H1 (cell line): ENCODE measurements at regions not wholly inside any gene's neighbourhood (a gene's known extent, or its start where the extent isn't known, plus 50 kb on each side); places are given as distances from the start of the nearest gene placed in this dataset.

Experiments
- CTCF ChIA-PET: fragments of 300-600 bp; sonication (Branson Sonifier 250); formaldehyde crosslinking; loops from one replicate; lab custom pipeline; 2021; ENCODE audit not compliant: partially characterized antibody; lab: Charles Lee
- POLR2A ChIA-PET: fragments of 300-600 bp; sonication (Branson Sonifier 250); formaldehyde crosslinking; loops from one replicate; lab custom pipeline; 2021; ENCODE audit warnings: inconsistent platforms; ENCODE audit not compliant: partially characterized antibody; lab: Charles Lee
- DNase-seq, 2 experiments: peaks; one replicate each; pipeline versions ENCODE4 v3.0.0 to v3.0.0-alpha.2; 2010 to 2022; ENCODE audit warnings: low spot score in 2 of 2, low read depth in 1 of 2, mixed read lengths in 1 of 2
- FAIRE-seq: peaks from 2 replicates; lab custom pipeline; 2011; peaks lifted over from hg19 to GRCh38; lab: Jason Lieb, UNC
- H2AFZ ChIP-seq: 2 replicates; pipeline ENCODE4 v1.8.1; 2012; ENCODE audit warnings: low read length, inconsistent platforms
- H2AK5ac ChIP-seq: 2 replicates; pipeline ENCODE4 v1.6.1; 2013; ENCODE audit warnings: low read depth, low read length
- H2BK120ac ChIP-seq: replicated peaks from 2 replicates; pipeline ENCODE3; 2013; ENCODE audit warnings: low read depth, low read length, inconsistent platforms
- H2BK12ac ChIP-seq: 2 replicates; pipeline ENCODE4 v1.6.1; 2013; ENCODE audit warnings: low read depth, low read length
- H2BK15ac ChIP-seq: 2 replicates; pipeline ENCODE4 v1.6.1; 2013; ENCODE audit warnings: low read length
- H2BK20ac ChIP-seq: 2 replicates; pipeline ENCODE4 v1.6.1; 2013; ENCODE audit warnings: low read length
- H2BK5ac ChIP-seq: 2 replicates; pipeline ENCODE4 v1.6.1; 2013; ENCODE audit warnings: low read depth, low read length
- H3K14ac ChIP-seq: 2 replicates; pipeline ENCODE4 v1.6.1; 2013; ENCODE audit warnings: inconsistent platforms; ENCODE audit not compliant: insufficient read length
- H3K18ac ChIP-seq: 2 replicates; pipeline ENCODE4 v1.6.1; 2013; ENCODE audit warnings: low read length; ENCODE audit errors: extremely low read depth
- H3K23ac ChIP-seq: 2 replicates; pipeline ENCODE4 v1.6.1; 2013; ENCODE audit warnings: inconsistent platforms; ENCODE audit not compliant: insufficient read length
- H3K23me2 ChIP-seq: 2 replicates; pipeline ENCODE4 v1.6.1; 2013; ENCODE audit warnings: low read depth, low read length
- H3K27ac ChIP-seq: 2 replicates; pipeline ENCODE4 v1.6.1; 2011; ENCODE audit warnings: low read depth, low read length, inconsistent platforms
- H3K27me3 ChIP-seq, 4 experiments: replicated peaks in 1 of 4; 1 replicate in 1 of 4; 2 replicates in 3 of 4; pipeline versions ENCODE4 v1.6.1 to v1.8.1; 2011 to 2013; ENCODE audit warnings: low read length in 3 of 4, mild to moderate bottlenecking in 3 of 4, inconsistent platforms in 2 of 4, mixed read lengths in 2 of 4, moderate library complexity in 1 of 4; ENCODE audit not compliant: control insufficient read depth in 3 of 4, insufficient read depth in 3 of 4; ENCODE audit errors: extremely low read depth in 1 of 4
- H3K36me3 ChIP-seq, 4 experiments: 2 replicates each; pipeline versions ENCODE4 v1.6.1 to v1.8.1; 2011 to 2013; ENCODE audit warnings: mild to moderate bottlenecking in 4 of 4, low read length in 3 of 4, moderate library complexity in 2 of 4, control low read depth in 1 of 4, inconsistent platforms in 1 of 4; ENCODE audit not compliant: insufficient read depth in 4 of 4, control insufficient read depth in 2 of 4
- H3K4ac ChIP-seq: replicated peaks from 2 replicates; pipeline ENCODE3; 2013; ENCODE audit warnings: low read length, low read depth, mixed read lengths, inconsistent platforms; ENCODE audit not compliant: insufficient read length
- H3K4me1 ChIP-seq, 4 experiments: replicated peaks in 1 of 4; 1 replicate in 1 of 4; 2 replicates in 3 of 4; pipeline versions ENCODE4 v1.6.1 to v1.8.1; 2011 to 2013; ENCODE audit warnings: low read length in 3 of 4, inconsistent platforms in 2 of 4, mixed read lengths in 1 of 4; ENCODE audit not compliant: insufficient read depth in 4 of 4, control insufficient read depth in 3 of 4
- H3K4me2 ChIP-seq, 2 experiments: 2 replicates each; pipeline versions ENCODE4 v1.6.1 to v1.8.1; 2011 to 2013; ENCODE audit warnings: low read depth in 2 of 2, low read length in 2 of 2, control low read depth in 1 of 2, inconsistent platforms in 1 of 2, mild to moderate bottlenecking in 1 of 2; ENCODE audit not compliant: insufficient read depth in 1 of 2
- H3K4me3 ChIP-seq, 4 experiments: fragments of 200-600, 300-600 bp in 1 of 4; sonication (generic), shearing (Covaris generic), sonication (Bioruptor Twin) in 1 of 4; 2 replicates each; pipeline versions ENCODE4 v1.5.1 to v1.8.1; 2011 to 2016; ENCODE audit warnings: low read length in 4 of 4, low read depth in 3 of 4, control low read depth in 2 of 4, inconsistent platforms in 2 of 4, mild to moderate bottlenecking in 2 of 4, mixed read lengths in 1 of 4, moderate library complexity in 1 of 4; ENCODE audit not compliant: insufficient read depth in 2 of 4; ENCODE audit errors: extremely low read depth in 1 of 4
- H3K56ac ChIP-seq: replicated peaks from 2 replicates; pipeline ENCODE3; 2013; ENCODE audit warnings: low read depth, mild to moderate bottlenecking, mixed read lengths, low read length, inconsistent platforms; ENCODE audit not compliant: insufficient read length
- H3K79me1 ChIP-seq: 2 replicates; pipeline ENCODE4 v1.6.1; 2013; ENCODE audit warnings: low read depth, low read length, control low read depth
- H3K79me2 ChIP-seq, 2 experiments: 2 replicates each; pipeline versions ENCODE4 v1.6.1 to v1.8.1; 2012 to 2013; ENCODE audit warnings: low read length in 2 of 2, mild to moderate bottlenecking in 2 of 2, inconsistent platforms in 1 of 2; ENCODE audit not compliant: insufficient read depth in 2 of 2, control insufficient read depth in 1 of 2
- H3K9ac ChIP-seq, 4 experiments: replicated peaks in 1 of 4; 1 replicate in 1 of 4; 2 replicates in 3 of 4; pipeline versions ENCODE4 v1.6.1 to v1.8.1; 2011 to 2013; ENCODE audit warnings: low read depth in 3 of 4, low read length in 3 of 4, control low read depth in 2 of 4, mild to moderate bottlenecking in 2 of 4, moderate library complexity in 2 of 4, inconsistent platforms in 1 of 4; ENCODE audit errors: extremely low read depth in 1 of 4
- H3K9me3 ChIP-seq, 2 experiments: 2 replicates each; pipeline versions ENCODE4 v1.6.1 to v1.8.1; 2012 to 2013; ENCODE audit warnings: mild to moderate bottlenecking in 2 of 2, moderate library complexity in 2 of 2, control low read depth in 1 of 2, inconsistent platforms in 1 of 2, low read depth in 1 of 2, low read length in 1 of 2, mixed read lengths in 1 of 2; ENCODE audit not compliant: insufficient read depth in 2 of 2
- H4K20me1 ChIP-seq, 2 experiments: replicated peaks in 1 of 2; 2 replicates each; pipeline versions ENCODE3 to v1.8.1; 2011 to 2013; ENCODE audit warnings: inconsistent platforms in 2 of 2, low read length in 2 of 2, mild to moderate bottlenecking in 1 of 2; ENCODE audit not compliant: insufficient read depth in 2 of 2, control insufficient read depth in 1 of 2
- H4K5ac ChIP-seq: 2 replicates; pipeline ENCODE4 v1.6.1; 2013; ENCODE audit warnings: low read length, low read depth, mixed read lengths, inconsistent platforms; ENCODE audit not compliant: insufficient read length
- H4K8ac ChIP-seq: 2 replicates; pipeline ENCODE4 v1.8.0; 2013; ENCODE audit warnings: mild to moderate bottlenecking, moderate library complexity, low read length, inconsistent platforms; ENCODE audit not compliant: insufficient read depth; ENCODE audit errors: extremely low read depth
- H4K91ac ChIP-seq: replicated peaks from 2 replicates; pipeline ENCODE3; 2013; ENCODE audit warnings: low read length, mixed read lengths, inconsistent platforms; ENCODE audit not compliant: insufficient read length
- GABPA ChIP-seq: IDR thresholded peaks from 2 replicates; pipeline ENCODE4 v1.6.1; 2011; ENCODE audit warnings: mild to moderate bottlenecking, low read length, moderate library complexity, borderline replicate concordance; ENCODE audit not compliant: insufficient read depth
- WGBS, 2 experiments: shearing (Covaris generic) in 1 of 2; methylation state at CpG; one replicate each; pipeline versions ENCODE4 v1.1.6 to v1.1.7; 2013 to 2015; ENCODE audit warnings: low lambda C conversion rate in 2 of 2, mixed read lengths in 2 of 2, inconsistent platforms in 1 of 2, low coverage in 1 of 2, missing lambda C conversion rate in 1 of 2; ENCODE audit not compliant: insufficient replicate concordance in 2 of 2, insufficient coverage in 1 of 2, insufficient read length in 1 of 2; ENCODE audit errors: extremely low coverage in 1 of 2, missing lambda C conversion rate in 1 of 2; 5-methylcytosine and 5-hydroxymethylcytosine counted together
- TF ChIP-seq, protein P1 (sequence below), 3 experiments: IDR thresholded peaks; 1 replicate in 2 of 3; 2 replicates in 1 of 3; pipeline versions ENCODE4 v1.5.1 to v1.6.1; 2011; ENCODE audit warnings: low read length in 3 of 3, mild to moderate bottlenecking in 3 of 3, inconsistent platforms in 2 of 3, low read depth in 1 of 3, moderate library complexity in 1 of 3; ENCODE audit not compliant: insufficient read depth in 1 of 3; ENCODE audit errors: control extremely low read depth in 1 of 3

DNA sequence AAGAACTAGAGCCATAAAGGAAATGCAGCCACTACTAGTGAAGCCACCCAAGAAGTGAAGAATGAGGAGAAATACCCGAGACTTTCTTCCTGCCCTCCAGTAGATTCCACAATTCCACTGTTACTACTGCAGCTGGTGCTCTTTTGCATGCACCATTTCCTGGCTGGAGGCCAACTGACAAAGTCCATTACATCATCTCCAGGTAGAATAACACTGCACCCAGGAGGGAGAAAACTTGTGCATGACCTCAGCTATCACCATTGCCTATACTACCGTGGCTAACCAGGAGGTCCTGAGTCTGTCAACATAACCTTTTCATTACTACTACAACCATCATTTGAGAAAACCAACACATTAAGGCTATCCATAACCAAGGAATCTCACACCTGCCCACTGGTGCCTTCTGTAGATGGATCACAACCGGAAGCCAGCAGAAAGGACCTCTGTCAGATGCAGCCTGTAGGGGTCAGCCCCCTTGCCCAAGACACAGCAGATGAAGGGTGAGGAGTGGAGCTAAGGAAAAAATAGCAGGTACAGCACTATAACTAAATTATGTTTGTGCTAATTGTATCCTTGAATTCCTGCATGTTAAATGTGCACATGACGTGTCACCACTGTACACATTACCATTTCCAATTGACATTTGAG is 200.8 kb upstream of the C2CD4B start:
- no peak overlapping the region for H2AFZ ChIP-seq
- no peaks in the 10 kb centered on the region for H3K79me2 ChIP-seq
- no peak overlapping the region for H3K4me3 ChIP-seq
- no peaks in the 10 kb centered on the region for H4K20me1 ChIP-seq
- no peaks in the 10 kb centered on the region for H3K23me2 ChIP-seq
- no peak for DNase-seq
- WGBS, 2 experiments: 83% methylated on average over 4 of the region's 4 CpGs; no CpG with 5 or more reads in 1 of the 2 experiments
- H3K14ac ChIP-seq: no peak overlapping the region
- no peak for FAIRE-seq
- no peak overlapping the region for H2BK12ac ChIP-seq
- H4K8ac ChIP-seq: no peak overlapping the region; the same call in 1 of the 2 replicates
- no peak overlapping the region for H3K9ac ChIP-seq
- ChIA-PET POLR2A (no interaction called here), CTCF (interaction anchor here (0.6 to 1.1 kb wide), 3 partner anchors 87 to 963 kb away, joined by 3 read pairs; no protein-coding TSS in a partner anchor)
- no peak overlapping the region for H2AK5ac ChIP-seq
- no peak overlapping the region for H2BK120ac ChIP-seq
- no peak overlapping the region for H3K4me2 ChIP-seq
- no peak overlapping the region for H4K91ac ChIP-seq
- H3K27ac ChIP-seq: no peak overlapping the region
- no peak overlapping the region for H3K56ac ChIP-seq
- H3K4ac ChIP-seq: no peak overlapping the region
- no peaks in the 10 kb centered on the region for H3K27me3 ChIP-seq
- no peaks in the 10 kb centered on the region for H3K36me3 ChIP-seq
- H4K5ac ChIP-seq: no peak overlapping the region
- H3K9me3 ChIP-seq: no peaks in the 10 kb centered on the region
- H2BK15ac ChIP-seq: no peak overlapping the region
- no peak overlapping the region for H2BK20ac ChIP-seq
- TF ChIP-seq GABPA: no peak
- TF ChIP-seq, protein P1, sequence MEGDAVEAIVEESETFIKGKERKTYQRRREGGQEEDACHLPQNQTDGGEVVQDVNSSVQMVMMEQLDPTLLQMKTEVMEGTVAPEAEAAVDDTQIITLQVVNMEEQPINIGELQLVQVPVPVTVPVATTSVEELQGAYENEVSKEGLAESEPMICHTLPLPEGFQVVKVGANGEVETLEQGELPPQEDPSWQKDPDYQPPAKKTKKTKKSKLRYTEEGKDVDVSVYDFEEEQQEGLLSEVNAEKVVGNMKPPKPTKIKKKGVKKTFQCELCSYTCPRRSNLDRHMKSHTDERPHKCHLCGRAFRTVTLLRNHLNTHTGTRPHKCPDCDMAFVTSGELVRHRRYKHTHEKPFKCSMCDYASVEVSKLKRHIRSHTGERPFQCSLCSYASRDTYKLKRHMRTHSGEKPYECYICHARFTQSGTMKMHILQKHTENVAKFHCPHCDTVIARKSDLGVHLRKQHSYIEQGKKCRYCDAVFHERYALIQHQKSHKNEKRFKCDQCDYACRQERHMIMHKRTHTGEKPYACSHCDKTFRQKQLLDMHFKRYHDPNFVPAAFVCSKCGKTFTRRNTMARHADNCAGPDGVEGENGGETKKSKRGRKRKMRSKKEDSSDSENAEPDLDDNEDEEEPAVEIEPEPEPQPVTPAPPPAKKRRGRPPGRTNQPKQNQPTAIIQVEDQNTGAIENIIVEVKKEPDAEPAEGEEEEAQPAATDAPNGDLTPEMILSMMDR (IDR thresholded peaks at IDR 0.05; ENCODE audit: control extremely low read depth in 1 of 3, insufficient read depth in 1 of 3, low read depth in 1 of 3, low read length in 3 of 3): peak in 1 of 3 experiments; percentile 7; a peak in 1 of 4 replicates
- no peak overlapping the region for H3K18ac ChIP-seq
- H3K79me1 ChIP-seq: no peaks in the 10 kb centered on the region
- H3K4me1 ChIP-seq: no peaks in the 10 kb centered on the region
- H2BK5ac ChIP-seq: no peak overlapping the region
- H3K23ac ChIP-seq: no peak overlapping the region
